Neural cell (in vitro differentiated cells): ENCODE measurements at regions not wholly inside any gene's neighbourhood (a gene's known extent, or its start where the extent isn't known, plus 50 kb on each side); places are given as distances from the start of the nearest gene placed in this dataset.

ENCODE experiments used
- H2AFZ ChIP-seq: fragments of 200-600, 300-800 bp; sonication (generic), shearing (Covaris generic); 2 replicates; pipeline ENCODE4 v1.6.0; 2014; ENCODE audit warnings: low read depth, mild to moderate bottlenecking, antibody characterized with exemption, low read length, moderate library complexity
- H3F3A ChIP-seq: fragments of 200-600 bp; shearing (Covaris generic); 2 replicates; pipeline ENCODE4 v1.6.1; 2016; ENCODE audit warnings: mild to moderate bottlenecking, moderate library complexity, mixed read lengths, antibody characterized with exemption, low read length; ENCODE audit not compliant: insufficient read depth, poor library complexity, severe bottlenecking
- H3K27ac ChIP-seq: fragments of 200-600, 300-800 bp; sonication (generic), shearing (Covaris generic); 2 replicates; pipeline ENCODE4 v1.5.1; 2014; ENCODE audit warnings: mild to moderate bottlenecking, low read length, moderate library complexity
- H3K27me3 ChIP-seq: fragments of 300-800, 200-600 bp; sonication (generic), shearing (Covaris generic); 2 replicates; pipeline ENCODE4 v1.6.0; 2014; ENCODE audit warnings: mild to moderate bottlenecking, low read depth, low read length, moderate library complexity; ENCODE audit not compliant: insufficient read depth
- H3K36me3 ChIP-seq: fragments of 300-800, 200-600 bp; sonication (generic), shearing (Covaris generic); 2 replicates; pipeline ENCODE4 v1.5.1; 2014; ENCODE audit warnings: mild to moderate bottlenecking, antibody characterized with exemption, low read length, moderate library complexity; ENCODE audit not compliant: insufficient read depth
- H3K4me2 ChIP-seq: fragments of 300-800, 200-600 bp; sonication (generic), shearing (Covaris generic); 2 replicates; pipeline ENCODE4 v1.6.0; 2014; ENCODE audit warnings: mild to moderate bottlenecking, low read length
- H3K4me3 ChIP-seq: fragments of 300-800, 200-600 bp; sonication (generic), shearing (Covaris generic); 2 replicates; pipeline ENCODE4 v1.5.1; 2014; ENCODE audit warnings: mild to moderate bottlenecking, low read length, moderate library complexity
- H3K79me2 ChIP-seq: fragments of 200-600 bp; shearing (Covaris generic); replicated peaks from 2 replicates; pipeline ENCODE4 v1.6.0; 2014; ENCODE audit warnings: mild to moderate bottlenecking, low read length, moderate library complexity; ENCODE audit not compliant: insufficient read depth
- H3K9ac ChIP-seq: fragments of 300-800, 200-600 bp; sonication (generic), shearing (Covaris generic); 2 replicates; pipeline ENCODE4 v1.6.1; 2016; ENCODE audit warnings: mild to moderate bottlenecking, low read length, mixed read lengths
- H3K9me2 ChIP-seq: fragments of 200-600 bp; shearing (Covaris generic); 2 replicates; pipeline ENCODE4 v1.6.1; 2016; ENCODE audit warnings: mild to moderate bottlenecking, low read length, mixed read lengths; ENCODE audit not compliant: insufficient read depth
- H3K9me3 ChIP-seq: fragments of 200-600, 300-800 bp; sonication (generic), shearing (Covaris generic); 2 replicates; pipeline ENCODE4 v1.6.1; 2016; ENCODE audit warnings: mild to moderate bottlenecking, mixed run types, low read length, moderate library complexity, mixed read lengths
- H4K20me1 ChIP-seq: fragments of 200-600 bp; shearing (Covaris generic); 2 replicates; pipeline ENCODE4 v1.6.1; 2016; ENCODE audit warnings: mild to moderate bottlenecking, mixed run types; ENCODE audit not compliant: insufficient read depth
- EP300 ChIP-seq: fragments of 450-650 bp; conservative IDR thresholded peaks from 2 replicates; pipeline ENCODE4 v1.6.1; 2014; ENCODE audit warnings: antibody characterized with exemption, mild to moderate bottlenecking, moderate library complexity; ENCODE audit not compliant: poor library complexity, severe bottlenecking
- EZH2 ChIP-seq: fragments of 200-600, 300-800 bp; shearing (Covaris generic), sonication (generic); IDR thresholded peaks from 2 replicates; pipeline ENCODE4 v1.6.1; 2014; ENCODE audit warnings: antibody characterized with exemption, low read length, borderline replicate concordance, mild to moderate bottlenecking; ENCODE audit not compliant: insufficient read depth, poor library complexity, severe bottlenecking
- MXI1 ChIP-seq: fragments of 450-650 bp; conservative IDR thresholded peaks from 2 replicates; pipeline ENCODE4 v1.6.1; 2014; ENCODE audit warnings: antibody characterized with exemption, mild to moderate bottlenecking; ENCODE audit not compliant: poor library complexity, severe bottlenecking
- POLR2AphosphoS5 ChIP-seq: IDR thresholded peaks from 2 replicates; pipeline ENCODE4 v1.6.1; 2012
- RAD21 ChIP-seq: fragments of 450-650 bp; conservative IDR thresholded peaks from 2 replicates; pipeline ENCODE4 v1.6.1; 2014; ENCODE audit warnings: antibody characterized with exemption, mild to moderate bottlenecking, moderate library complexity
- SMC3 ChIP-seq: fragments of 450-650 bp; conservative IDR thresholded peaks from 2 replicates; pipeline ENCODE4 v1.6.1; 2014; ENCODE audit warnings: antibody characterized with exemption, mild to moderate bottlenecking, moderate library complexity; ENCODE audit not compliant: poor library complexity
- TAF1 ChIP-seq: IDR thresholded peaks from 2 replicates; pipeline ENCODE4 v1.6.1; 2012; ENCODE audit warnings: low read depth
- TF ChIP-seq, protein P1 (sequence below): fragments of 450-650 bp; IDR thresholded peaks from 2 replicates; pipeline ENCODE4 v1.5.1; 2014; ENCODE audit warnings: antibody characterized with exemption, mild to moderate bottlenecking, moderate library complexity; ENCODE audit not compliant: poor library complexity, severe bottlenecking
- TF ChIP-seq, protein P2 (sequence below): IDR thresholded peaks from 2 replicates; pipeline ENCODE4 v1.6.1; 2012; ENCODE audit warnings: borderline replicate concordance

DNA sequence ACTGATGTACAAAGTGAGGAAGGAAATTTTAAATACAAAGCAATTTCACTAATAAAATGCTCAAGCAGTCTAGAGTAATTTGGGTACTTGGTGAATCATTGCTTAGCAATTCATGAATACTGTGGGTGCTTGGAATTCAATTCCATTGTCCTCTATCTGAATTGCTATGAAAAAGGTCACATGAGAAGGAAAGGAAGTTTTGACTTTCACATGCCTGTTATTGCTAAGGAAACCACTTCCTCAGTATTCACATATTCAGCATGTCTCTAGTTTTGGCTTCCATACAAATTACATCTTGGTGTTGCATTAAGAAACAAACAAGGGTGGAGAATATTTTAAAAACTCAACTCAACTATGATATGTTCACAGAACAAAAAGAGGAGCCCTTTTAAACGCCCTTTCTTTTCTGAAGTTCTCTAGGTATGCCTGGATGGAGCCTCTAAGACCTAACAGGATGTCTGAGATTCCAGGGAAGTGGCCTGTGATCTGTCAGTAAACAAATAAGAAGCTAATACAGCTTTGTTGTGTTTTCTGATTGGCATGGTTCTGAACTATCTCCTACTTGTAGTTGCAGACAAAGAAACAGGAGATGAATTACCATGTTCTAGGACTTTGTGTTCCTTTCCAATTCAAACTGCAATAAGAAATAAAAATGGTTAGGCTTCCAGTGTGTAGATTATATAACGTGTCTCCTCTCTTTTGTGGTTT lies 190.4 kb downstream of the OGFRL1 start:
- no peak overlapping the region for H3K4me3 ChIP-seq

DNA sequence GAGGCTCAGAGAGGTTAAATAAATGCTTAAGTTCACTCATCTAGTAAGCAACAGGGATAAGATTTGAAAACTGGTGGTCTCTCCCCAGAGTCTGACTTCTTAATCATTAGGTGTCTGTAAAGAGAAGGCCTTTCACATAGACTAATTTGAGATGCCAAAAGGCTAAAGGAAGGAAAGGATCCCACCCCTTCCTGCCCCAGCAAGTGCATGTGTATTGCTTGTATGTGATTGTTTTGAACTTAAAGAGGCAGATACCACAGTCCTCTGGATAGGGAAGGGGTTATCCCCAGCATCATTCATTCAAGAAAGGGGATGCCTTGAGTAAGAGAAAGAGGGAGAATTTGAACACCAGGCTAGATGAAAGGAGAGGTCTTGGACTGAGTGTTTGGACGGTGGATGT lies 192.0 kb downstream of the OGFRL1 start:
- H3K9me3 ChIP-seq, result no peaks in the 10 kb centered on the region
- H3K79me2 ChIP-seq, result no peaks in the 10 kb centered on the region
- no peak overlapping the region for H3K9ac ChIP-seq
- no peaks in the 10 kb centered on the region for H3K27me3 ChIP-seq
- H3K27ac ChIP-seq, result no peak overlapping the region
- H3F3A ChIP-seq, result no peaks in the 10 kb centered on the region
- H3K4me3 ChIP-seq, result no peak overlapping the region
- no peaks in the 10 kb centered on the region for H3K36me3 ChIP-seq
- H3K4me2 ChIP-seq, result no peak overlapping the region
- H4K20me1 ChIP-seq, result no peaks in the 10 kb centered on the region
- H3K9me2 ChIP-seq, result no peaks in the 10 kb centered on the region
- TF ChIP-seq TAF1, result no peak
- no peak for TF ChIP-seq EZH2
- no peak for TF ChIP-seq POLR2AphosphoS5
- TF ChIP-seq, protein P1, sequence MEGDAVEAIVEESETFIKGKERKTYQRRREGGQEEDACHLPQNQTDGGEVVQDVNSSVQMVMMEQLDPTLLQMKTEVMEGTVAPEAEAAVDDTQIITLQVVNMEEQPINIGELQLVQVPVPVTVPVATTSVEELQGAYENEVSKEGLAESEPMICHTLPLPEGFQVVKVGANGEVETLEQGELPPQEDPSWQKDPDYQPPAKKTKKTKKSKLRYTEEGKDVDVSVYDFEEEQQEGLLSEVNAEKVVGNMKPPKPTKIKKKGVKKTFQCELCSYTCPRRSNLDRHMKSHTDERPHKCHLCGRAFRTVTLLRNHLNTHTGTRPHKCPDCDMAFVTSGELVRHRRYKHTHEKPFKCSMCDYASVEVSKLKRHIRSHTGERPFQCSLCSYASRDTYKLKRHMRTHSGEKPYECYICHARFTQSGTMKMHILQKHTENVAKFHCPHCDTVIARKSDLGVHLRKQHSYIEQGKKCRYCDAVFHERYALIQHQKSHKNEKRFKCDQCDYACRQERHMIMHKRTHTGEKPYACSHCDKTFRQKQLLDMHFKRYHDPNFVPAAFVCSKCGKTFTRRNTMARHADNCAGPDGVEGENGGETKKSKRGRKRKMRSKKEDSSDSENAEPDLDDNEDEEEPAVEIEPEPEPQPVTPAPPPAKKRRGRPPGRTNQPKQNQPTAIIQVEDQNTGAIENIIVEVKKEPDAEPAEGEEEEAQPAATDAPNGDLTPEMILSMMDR, result no peak
- TF ChIP-seq EP300, result no peak
- no peak for TF ChIP-seq MXI1
- TF ChIP-seq SMC3, result no peak
- TF ChIP-seq, protein P2, sequence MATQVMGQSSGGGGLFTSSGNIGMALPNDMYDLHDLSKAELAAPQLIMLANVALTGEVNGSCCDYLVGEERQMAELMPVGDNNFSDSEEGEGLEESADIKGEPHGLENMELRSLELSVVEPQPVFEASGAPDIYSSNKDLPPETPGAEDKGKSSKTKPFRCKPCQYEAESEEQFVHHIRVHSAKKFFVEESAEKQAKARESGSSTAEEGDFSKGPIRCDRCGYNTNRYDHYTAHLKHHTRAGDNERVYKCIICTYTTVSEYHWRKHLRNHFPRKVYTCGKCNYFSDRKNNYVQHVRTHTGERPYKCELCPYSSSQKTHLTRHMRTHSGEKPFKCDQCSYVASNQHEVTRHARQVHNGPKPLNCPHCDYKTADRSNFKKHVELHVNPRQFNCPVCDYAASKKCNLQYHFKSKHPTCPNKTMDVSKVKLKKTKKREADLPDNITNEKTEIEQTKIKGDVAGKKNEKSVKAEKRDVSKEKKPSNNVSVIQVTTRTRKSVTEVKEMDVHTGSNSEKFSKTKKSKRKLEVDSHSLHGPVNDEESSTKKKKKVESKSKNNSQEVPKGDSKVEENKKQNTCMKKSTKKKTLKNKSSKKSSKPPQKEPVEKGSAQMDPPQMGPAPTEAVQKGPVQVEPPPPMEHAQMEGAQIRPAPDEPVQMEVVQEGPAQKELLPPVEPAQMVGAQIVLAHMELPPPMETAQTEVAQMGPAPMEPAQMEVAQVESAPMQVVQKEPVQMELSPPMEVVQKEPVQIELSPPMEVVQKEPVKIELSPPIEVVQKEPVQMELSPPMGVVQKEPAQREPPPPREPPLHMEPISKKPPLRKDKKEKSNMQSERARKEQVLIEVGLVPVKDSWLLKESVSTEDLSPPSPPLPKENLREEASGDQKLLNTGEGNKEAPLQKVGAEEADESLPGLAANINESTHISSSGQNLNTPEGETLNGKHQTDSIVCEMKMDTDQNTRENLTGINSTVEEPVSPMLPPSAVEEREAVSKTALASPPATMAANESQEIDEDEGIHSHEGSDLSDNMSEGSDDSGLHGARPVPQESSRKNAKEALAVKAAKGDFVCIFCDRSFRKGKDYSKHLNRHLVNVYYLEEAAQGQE, result no peak
- TF ChIP-seq RAD21, result no peak
- H2AFZ ChIP-seq, result no peak overlapping the region

More for the DNA sequence above, 190.4 kb downstream of the OGFRL1 start:
- Histone ChIP-seq H3K27me3 (no peaks in the 10 kb centered on the region), H3K9me2 (no peaks in the 10 kb centered on the region), H3K9ac (no peak overlapping the region), H3F3A (no peaks in the 10 kb centered on the region), H3K79me2 (no peaks in the 10 kb centered on the region), H3K27ac (no peak overlapping the region), H3K36me3 (no peaks in the 10 kb centered on the region), H2AFZ (no peak overlapping the region), H3K9me3 (no peaks in the 10 kb centered on the region), H3K4me2 (no peak overlapping the region), H4K20me1 (no peaks in the 10 kb centered on the region)
- no peak for TF ChIP-seq SMC3
- TF ChIP-seq, protein P1, result no peak
